OCI-LY7 (cell line): ENCODE measurements at regions not wholly inside any gene's neighbourhood (a gene's known extent, or its start where the extent isn't known, plus 50 kb on each side); places are given as distances from the start of the nearest gene placed in this dataset.

Experiments used
- BruUV-seq: library from RNA; stranded (reverse); fragments of 400-500 nt; replicated peaks from 2 replicates; lab custom pipeline; 2021; lab: Mats Ljungman, UMichigan
- CTCF ChIA-PET: fragments of 300-600 bp; sonication (Branson Sonifier 250); formaldehyde crosslinking; loops from one replicate; lab custom pipeline; 2022; ENCODE audit warnings: antibody characterized with exemption; ENCODE audit not compliant: unreplicated experiment; lab: Charles Lee
- POLR2A ChIA-PET: fragments of 300-600 bp; sonication (Branson Sonifier 250); formaldehyde crosslinking; loops from one replicate; lab custom pipeline; 2022; ENCODE audit warnings: antibody characterized with exemption; lab: Charles Lee
- DNase-seq: peaks from one replicate; pipeline ENCODE4 v3.0.0-alpha.2; 2015; ENCODE audit warnings: low spot score
- H2AFZ ChIP-seq: fragments of 200-600 bp; sonication (generic), shearing (Covaris generic); 2 replicates; pipeline ENCODE4 v1.6.1; 2014; ENCODE audit warnings: mild to moderate bottlenecking, antibody characterized with exemption, low read length, moderate library complexity
- H3K27ac ChIP-seq: fragments of 200-600 bp; sonication (generic); 2 replicates; pipeline ENCODE4 v1.5.1; 2014; ENCODE audit warnings: mixed run types, low read depth, mild to moderate bottlenecking, moderate library complexity, low read length, inconsistent platforms; ENCODE audit not compliant: poor library complexity, severe bottlenecking
- H3K36me3 ChIP-seq: fragments of 200-600 bp; sonication (generic); 2 replicates; pipeline ENCODE4 v1.6.1; 2014; ENCODE audit warnings: mild to moderate bottlenecking, antibody characterized with exemption, low read length, moderate library complexity, mixed read lengths; ENCODE audit not compliant: insufficient read depth
- H3K4me1 ChIP-seq: fragments of 200-600 bp; sonication (generic); 2 replicates; pipeline ENCODE4 v1.5.1; 2014; ENCODE audit warnings: mild to moderate bottlenecking, low read length; ENCODE audit not compliant: insufficient read depth, poor library complexity, severe bottlenecking
- H3K4me2 ChIP-seq: fragments of 200-600 bp; sonication (generic); 2 replicates; pipeline ENCODE4 v1.6.1; 2014; ENCODE audit warnings: mild to moderate bottlenecking, low read length
- H3K4me3 ChIP-seq: fragments of 200-600 bp; sonication (generic); 2 replicates; pipeline ENCODE4 v1.5.1; 2014; ENCODE audit warnings: mild to moderate bottlenecking, low read depth, low read length; ENCODE audit not compliant: poor library complexity, severe bottlenecking
- H3K79me2 ChIP-seq: fragments of 200-600 bp; sonication (generic); 2 replicates; pipeline ENCODE4 v1.6.1; 2016; ENCODE audit warnings: low read depth, mild to moderate bottlenecking, low read length, moderate library complexity, mixed read lengths; ENCODE audit not compliant: insufficient read depth
- H3K9me2 ChIP-seq: fragments of 200-600 bp; sonication (generic); 2 replicates; pipeline ENCODE4 v1.6.1; 2016; ENCODE audit warnings: mild to moderate bottlenecking, low read length, mixed read lengths; ENCODE audit not compliant: insufficient read depth
- H3K9me3 ChIP-seq: fragments of 200-600 bp; sonication (generic); 2 replicates; pipeline ENCODE4 v1.6.1; 2014; ENCODE audit warnings: mild to moderate bottlenecking, mixed run types, low read length, mixed read lengths
- H4K20me1 ChIP-seq: fragments of 200-600 bp; sonication (generic); 2 replicates; pipeline ENCODE4 v1.6.1; 2014; ENCODE audit warnings: mild to moderate bottlenecking, antibody characterized with exemption, low read length, moderate library complexity, mixed read lengths; ENCODE audit not compliant: insufficient read depth
- EZH2phosphoT487 ChIP-seq: fragments of 200-600 bp; sonication (generic); IDR thresholded peaks from 2 replicates; pipeline ENCODE4 v1.6.1; 2018; ENCODE audit warnings: low read depth, borderline replicate concordance, mild to moderate bottlenecking, mixed run types, antibody characterized with exemption, low read length, moderate library complexity, mixed read lengths
- intact Hi-C: fragments of 100-400 bp; cut with micrococcal nuclease; formaldehyde crosslinking; loops from one replicate; pipeline ENCODE4 v1.10.0; 2022; ENCODE audit not compliant: unreplicated experiment
- TF ChIP-seq, protein P1 (sequence below): fragments of 200-600 bp; sonication (generic); conservative IDR thresholded peaks from 2 replicates; pipeline ENCODE4 v1.5.1; 2014; ENCODE audit warnings: mild to moderate bottlenecking, antibody characterized with exemption, low read length, moderate library complexity, mixed read lengths

DNA sequence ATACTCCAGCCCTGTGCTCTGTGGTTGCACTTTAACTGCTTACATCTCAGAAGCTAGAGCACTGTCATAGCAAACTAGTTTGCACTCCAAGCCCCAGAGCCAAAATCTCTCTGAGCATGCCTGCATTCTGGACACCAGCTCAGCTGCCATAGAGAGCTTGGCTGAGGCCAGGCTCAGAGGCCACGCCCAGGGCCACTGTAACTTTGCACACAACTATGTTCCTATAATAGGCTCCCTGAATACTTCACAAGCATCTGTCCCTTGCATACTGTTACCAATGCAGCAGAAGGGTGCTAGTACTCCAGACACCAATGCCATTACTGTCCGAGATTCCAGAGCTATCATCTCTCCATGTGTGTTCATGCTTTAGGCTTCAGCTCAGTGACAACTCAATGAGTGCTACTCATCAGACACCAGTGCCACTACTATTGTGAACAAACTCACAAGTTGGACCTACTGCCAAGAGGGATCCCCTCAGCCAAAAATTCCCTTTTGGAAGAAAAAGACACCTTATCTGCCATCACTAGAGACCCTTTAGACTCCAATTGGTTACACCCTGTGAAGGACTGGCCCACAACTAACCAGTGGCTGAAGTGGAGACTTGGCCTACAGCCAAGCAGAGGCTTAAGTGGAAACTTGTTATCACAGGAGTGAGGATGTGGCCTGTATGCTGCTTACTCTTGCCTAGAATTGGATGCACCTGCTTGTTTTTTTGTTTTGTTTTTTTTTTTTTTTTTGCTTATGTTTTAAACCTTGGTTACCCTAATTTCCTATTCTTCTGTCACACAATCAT is 211.6 kb upstream of the MAGI2 start:
- Histone ChIP-seq H3K4me1 (no peaks in the 10 kb centered on the region), H4K20me1 (no peaks in the 10 kb centered on the region), H3K79me2 (no peaks in the 10 kb centered on the region), H3K4me3 (no peak overlapping the region), H3K9me2 (no peaks in the 10 kb centered on the region), H3K4me2 (no peak overlapping the region), H3K27ac (no peak overlapping the region), H3K36me3 (no peaks in the 10 kb centered on the region), H2AFZ (no peak overlapping the region), H3K9me3 (no peaks in the 10 kb centered on the region)
- DNase-seq, result no peak
- no TSS peak for BruUV-seq
- intact Hi-C loops, result no loop called here
- ChIA-PET POLR2A (no interaction called here), CTCF (no interaction called here)
- TF ChIP-seq, protein P1, sequence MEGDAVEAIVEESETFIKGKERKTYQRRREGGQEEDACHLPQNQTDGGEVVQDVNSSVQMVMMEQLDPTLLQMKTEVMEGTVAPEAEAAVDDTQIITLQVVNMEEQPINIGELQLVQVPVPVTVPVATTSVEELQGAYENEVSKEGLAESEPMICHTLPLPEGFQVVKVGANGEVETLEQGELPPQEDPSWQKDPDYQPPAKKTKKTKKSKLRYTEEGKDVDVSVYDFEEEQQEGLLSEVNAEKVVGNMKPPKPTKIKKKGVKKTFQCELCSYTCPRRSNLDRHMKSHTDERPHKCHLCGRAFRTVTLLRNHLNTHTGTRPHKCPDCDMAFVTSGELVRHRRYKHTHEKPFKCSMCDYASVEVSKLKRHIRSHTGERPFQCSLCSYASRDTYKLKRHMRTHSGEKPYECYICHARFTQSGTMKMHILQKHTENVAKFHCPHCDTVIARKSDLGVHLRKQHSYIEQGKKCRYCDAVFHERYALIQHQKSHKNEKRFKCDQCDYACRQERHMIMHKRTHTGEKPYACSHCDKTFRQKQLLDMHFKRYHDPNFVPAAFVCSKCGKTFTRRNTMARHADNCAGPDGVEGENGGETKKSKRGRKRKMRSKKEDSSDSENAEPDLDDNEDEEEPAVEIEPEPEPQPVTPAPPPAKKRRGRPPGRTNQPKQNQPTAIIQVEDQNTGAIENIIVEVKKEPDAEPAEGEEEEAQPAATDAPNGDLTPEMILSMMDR, result no peak

DNA sequence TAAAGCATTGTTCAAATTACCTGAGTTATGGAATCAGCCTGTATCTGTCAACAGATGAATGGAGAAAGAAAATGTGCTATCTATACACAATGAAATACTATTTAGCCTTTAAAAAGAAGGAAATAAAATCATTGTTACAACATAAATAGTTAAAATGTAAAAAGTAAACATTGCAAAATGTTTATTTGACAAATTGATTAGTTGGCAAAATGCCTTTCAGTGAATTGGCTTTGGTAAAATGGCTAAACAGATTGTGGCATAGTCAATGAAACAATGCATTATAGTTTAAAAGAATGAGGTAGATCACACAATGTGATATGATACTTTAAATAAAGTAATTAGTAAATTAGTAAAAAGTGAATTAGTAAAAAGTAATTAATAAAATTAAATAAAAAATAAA is 204.8 kb upstream of the MAGI2 start:
- H3K79me2 ChIP-seq, result no peaks in the 10 kb centered on the region
- no peak overlapping the region for H3K4me3 ChIP-seq
- H4K20me1 ChIP-seq, result no peaks in the 10 kb centered on the region
- no peaks in the 10 kb centered on the region for H3K9me2 ChIP-seq
- H3K4me2 ChIP-seq, result no peak overlapping the region
- TF ChIP-seq EZH2phosphoT487, result no peak
- TF ChIP-seq, protein P1, result no peak
- H3K9me3 ChIP-seq, result no peaks in the 10 kb centered on the region
- POLR2A ChIA-PET, result no interaction called here
- H3K36me3 ChIP-seq, result no peaks in the 10 kb centered on the region
- no peak overlapping the region for H3K27ac ChIP-seq
- no peak for DNase-seq
- intact Hi-C loops, result no loop called here
- CTCF ChIA-PET, result no interaction called here
- BruUV-seq, result no TSS peak
- no peak overlapping the region for H2AFZ ChIP-seq
- H3K4me1 ChIP-seq, result no peaks in the 10 kb centered on the region

DNA sequence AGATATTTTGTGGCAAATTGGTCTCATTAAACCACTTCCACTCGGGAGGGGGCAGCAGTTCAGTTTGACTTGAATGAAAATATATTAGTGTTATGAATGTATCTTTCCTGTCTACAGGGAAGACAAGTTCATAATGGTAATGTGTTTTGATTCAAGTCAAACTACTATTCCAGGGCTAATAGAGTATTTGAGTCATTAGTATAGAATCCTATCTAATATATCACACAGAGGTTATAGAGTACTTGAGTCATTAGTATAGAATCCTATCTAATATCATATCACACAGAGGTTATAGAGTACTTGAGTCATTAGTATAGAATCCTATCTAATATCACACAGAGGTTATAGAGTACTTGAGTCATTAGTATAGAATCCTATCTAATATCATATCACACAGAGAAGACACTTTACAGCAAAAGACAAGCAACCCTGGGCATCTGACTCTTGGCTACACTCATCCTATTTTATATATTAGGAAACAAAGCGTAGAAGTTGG is 199.7 kb upstream of the MAGI2 start:
- Histone ChIP-seq H3K27ac (no peak overlapping the region), H3K4me1 (no peaks in the 10 kb centered on the region), H3K9me3 (no peaks in the 10 kb centered on the region), H2AFZ (no peak overlapping the region), H4K20me1 (no peaks in the 10 kb centered on the region), H3K9me2 (no peaks in the 10 kb centered on the region), H3K79me2 (no peaks in the 10 kb centered on the region), H3K4me3 (no peak overlapping the region), H3K4me2 (no peak overlapping the region), H3K36me3 (no peaks in the 10 kb centered on the region)
- POLR2A ChIA-PET, result no interaction called here
- BruUV-seq, result no TSS peak
- no peak for DNase-seq
- intact Hi-C loops, result no loop called here
- CTCF ChIA-PET, result no interaction called here
- TF ChIP-seq, protein P1, result no peak
- TF ChIP-seq EZH2phosphoT487, result no peak
